HG03196 (cell line): ENCODE measurements at regions not wholly inside any gene's neighbourhood (a gene's known extent, or its start where the extent isn't known, plus 50 kb on each side); places are given as distances from the start of the nearest gene placed in this dataset.

Source experiments
- ATAC-seq: cut with Tn5 transposase; IDR thresholded peaks from one replicate; pipeline ENCODE4 v1.9.1; 2021; ENCODE audit not compliant: unreplicated experiment

DNA sequence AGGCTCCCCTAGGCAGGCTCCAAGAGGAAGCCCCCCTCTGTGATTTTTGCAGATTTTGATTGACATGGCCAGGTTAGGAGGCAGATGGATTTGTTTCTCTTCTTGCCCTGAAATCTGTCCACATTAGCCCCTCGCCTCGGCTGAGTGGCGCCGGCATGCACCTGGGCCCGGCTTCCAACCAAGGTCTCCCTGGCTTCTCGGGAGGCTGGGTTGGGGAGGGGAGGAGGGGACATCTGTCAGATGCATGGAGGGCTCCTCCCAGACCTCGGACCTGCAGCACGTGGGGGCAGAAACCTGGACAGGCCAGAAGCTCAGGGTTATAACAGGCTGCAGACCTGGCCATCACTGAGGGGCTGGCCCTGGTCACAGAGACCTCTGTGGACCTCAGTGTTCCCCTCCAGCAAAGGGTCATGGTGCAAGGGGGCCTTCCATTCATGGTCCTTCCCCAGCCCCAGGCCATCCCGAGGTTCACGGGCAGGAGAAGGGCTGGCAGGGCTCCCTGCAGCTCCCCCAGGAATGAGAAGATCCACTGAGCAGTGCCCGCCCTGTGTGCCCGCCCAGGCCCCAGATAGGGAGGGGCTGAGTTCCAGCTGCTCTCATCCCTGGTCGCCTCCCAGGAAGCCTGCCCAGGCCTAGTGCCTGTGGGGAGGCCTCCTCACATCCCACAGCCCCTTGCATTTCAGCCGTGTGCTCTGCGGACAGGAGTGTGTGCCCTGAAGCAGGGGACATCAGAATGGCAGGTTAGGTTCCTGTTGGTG, 747.8 kb downstream of the BRD1 start:
- ATAC-seq, result no peak

DNA sequence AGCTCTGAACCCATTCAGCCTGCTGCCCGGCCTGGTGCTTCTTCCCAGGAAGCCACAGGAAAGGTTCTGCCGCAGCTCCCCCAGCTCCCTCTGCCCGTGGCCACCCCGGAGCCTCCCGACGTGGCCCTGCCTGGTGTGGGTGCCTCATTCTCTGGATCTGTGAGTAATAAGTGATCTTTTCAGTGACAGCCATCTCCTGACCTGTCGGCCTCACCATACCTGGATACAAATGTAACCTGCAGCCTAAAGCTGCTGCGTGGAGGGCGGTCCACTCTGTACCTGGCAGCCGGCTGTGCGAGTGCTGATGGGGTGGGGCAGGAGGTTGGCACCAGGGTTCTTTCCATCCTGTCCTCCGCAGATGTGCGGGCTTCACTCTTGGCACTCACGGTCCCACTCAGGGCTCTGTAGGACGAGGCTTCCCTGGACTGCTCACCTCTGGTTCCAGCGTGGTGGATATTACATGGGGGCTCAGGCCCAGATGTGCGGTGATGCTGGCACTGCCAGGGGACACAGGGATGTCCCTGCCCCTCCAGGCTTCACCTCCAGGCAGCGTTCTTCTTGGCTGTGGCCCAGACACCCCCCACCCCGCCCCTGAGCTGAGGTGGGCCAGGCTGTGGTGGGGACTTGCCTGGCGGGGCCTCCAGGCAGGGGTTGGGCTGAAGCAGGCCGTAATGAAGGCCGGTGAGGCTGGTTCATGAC, 748.5 kb downstream of the BRD1 start:
- no peak for ATAC-seq

- no peak for ATAC-seq
Measured at GRCh38 chr22:49078076-49078710, 749.5 kb downstream of the BRD1 start.

DNA sequence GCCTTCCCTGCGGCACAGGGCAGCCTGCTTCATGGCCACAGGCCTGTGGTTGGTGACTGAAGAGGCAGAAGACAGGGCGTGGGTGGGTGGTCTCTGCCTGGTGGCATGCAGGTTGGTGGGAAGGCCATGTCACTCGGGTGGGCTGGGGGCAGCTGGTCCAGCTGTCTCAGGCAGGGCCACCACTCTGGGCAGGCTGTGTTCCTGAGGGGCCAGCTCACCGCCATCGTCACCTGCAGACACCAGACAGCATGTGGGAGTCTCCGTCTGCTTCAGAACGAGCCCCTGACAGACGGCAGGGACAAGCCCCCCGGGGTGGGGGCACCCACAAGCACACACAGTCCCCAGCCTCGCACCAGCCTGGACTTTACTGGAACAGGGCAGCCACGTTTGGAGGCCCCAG, 750.1 kb downstream of the BRD1 start:
- ATAC-seq, result no peak

- no peak for ATAC-seq
Measured at GRCh38 chr22:49077036-49077393, 750.7 kb downstream of the BRD1 start.

GRCh38 chr22:49076300-49077035, 751.2 kb downstream of the BRD1 start:
- no peak for ATAC-seq

DNA sequence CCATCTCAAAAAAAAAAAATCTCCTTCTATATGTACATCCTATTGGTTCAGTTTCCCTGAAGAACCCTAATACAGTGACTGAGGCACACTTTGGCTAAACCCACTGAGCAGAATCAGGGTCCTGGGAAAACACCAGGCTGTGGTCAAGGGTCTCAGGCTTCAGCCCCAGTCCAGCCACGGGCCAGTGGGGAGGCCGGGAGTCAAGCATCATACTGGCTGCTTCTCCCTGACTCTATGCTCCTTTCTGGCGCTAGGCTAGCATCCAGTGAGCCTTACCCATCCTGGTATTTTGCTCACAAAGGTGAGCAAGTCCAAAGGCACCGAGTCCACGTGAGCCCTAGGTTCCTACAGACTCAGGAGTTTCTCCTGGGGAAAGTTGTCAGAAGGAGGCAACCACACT, 752.5 kb downstream of the BRD1 start:
- ATAC-seq, result no peak

DNA sequence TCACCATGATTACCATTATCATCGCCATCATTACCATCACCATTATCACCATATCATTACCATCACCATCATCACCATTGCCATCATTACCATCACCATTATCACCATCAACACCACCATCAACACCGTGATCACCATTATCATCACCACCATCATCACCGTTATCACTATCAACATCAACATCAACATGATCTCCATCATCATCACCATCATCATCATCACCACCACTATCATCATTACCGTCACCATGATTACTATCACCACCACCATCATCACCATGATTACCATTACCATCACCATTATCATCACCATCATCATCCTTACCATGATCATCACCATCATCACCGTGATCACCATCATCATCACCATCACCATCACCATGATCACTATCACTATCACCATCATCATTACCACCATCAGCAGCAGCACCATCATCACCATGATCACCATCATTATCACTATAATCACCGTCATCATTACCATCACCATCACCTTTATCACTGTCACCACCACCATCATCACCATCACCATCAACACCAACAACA, 753.7 kb downstream of the BRD1 start:
- ATAC-seq, result no peak

GRCh38 chr22:49072996-49073645, 754.6 kb downstream of the BRD1 start:
- ATAC-seq, result no peak

DNA sequence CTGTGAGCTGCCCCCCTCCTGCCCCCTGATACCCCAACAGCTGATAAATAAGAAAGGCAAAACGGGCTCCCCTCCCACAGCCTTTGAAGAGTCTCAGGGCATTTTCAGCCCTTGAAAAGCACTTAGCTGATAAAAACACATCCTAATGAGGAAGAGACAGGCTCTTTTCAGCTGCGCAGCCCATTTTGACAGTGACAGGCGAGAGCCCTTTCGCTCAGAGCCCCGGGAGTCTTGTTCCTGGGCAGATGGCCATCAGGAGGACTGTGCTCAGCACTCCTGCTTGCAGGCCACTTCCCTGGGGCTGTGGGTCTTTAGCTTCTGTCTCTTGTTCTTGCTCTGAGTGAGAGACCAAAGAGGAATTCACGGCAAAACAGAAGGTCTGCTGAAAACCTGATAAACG, 757.2 kb downstream of the BRD1 start:
- ATAC-seq, result no peak

GRCh38 chr22:49068861-49069500, 758.7 kb downstream of the BRD1 start:
- no peak for ATAC-seq

DNA sequence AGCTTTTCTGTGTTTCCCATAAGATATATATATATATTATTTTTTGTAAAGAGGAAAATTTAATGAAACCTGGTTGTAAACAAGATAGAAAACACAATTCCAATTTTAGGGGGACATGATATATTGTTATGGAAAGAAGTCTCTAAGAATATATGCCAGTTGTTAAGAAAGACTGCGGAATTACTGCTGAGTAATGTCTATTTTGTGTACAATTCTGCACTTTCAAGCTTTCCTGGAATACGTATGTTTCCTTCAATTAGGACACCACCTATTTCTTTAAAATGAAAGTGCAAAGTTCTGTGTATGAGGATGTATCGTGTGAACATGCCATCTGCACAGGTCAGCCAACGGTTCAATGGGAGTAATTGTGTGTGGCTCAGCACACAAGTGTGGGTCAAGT, 760.2 kb downstream of the BRD1 start:
- ATAC-seq, result no peak

- ATAC-seq, result no peak
Measured at GRCh38 chr22:49066619-49067018, 761.1 kb downstream of the BRD1 start.

- ATAC-seq, result no peak
Measured at GRCh38 chr22:49064836-49065235, 762.8 kb downstream of the BRD1 start.

DNA sequence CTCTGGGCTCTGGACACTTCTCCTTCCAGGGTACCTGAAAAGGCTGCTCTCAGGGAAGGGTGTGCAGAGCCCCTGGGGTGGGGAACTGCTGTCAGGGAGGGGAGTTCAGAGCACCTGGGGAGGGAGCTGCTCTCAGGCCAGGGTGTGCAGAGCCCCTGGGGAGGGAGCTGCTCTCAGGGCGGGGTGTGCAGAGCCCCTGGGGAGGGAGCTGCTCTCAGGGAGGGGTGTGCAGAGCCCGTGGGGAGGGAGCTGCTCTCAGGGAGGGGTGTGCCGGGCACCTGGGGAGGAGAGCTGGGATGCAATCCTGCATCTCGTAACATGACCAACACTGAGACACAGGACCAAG, 764.2 kb downstream of the BRD1 start:
- no peak for ATAC-seq

GRCh38 chr22:49062802-49063544, 764.7 kb downstream of the BRD1 start:
- no peak for ATAC-seq

- no peak for ATAC-seq
Measured at GRCh38 chr22:49062155-49062801, 765.4 kb downstream of the BRD1 start.

- ATAC-seq, result no peak
Measured at GRCh38 chr22:49057910-49058309, 769.8 kb downstream of the BRD1 start.

DNA sequence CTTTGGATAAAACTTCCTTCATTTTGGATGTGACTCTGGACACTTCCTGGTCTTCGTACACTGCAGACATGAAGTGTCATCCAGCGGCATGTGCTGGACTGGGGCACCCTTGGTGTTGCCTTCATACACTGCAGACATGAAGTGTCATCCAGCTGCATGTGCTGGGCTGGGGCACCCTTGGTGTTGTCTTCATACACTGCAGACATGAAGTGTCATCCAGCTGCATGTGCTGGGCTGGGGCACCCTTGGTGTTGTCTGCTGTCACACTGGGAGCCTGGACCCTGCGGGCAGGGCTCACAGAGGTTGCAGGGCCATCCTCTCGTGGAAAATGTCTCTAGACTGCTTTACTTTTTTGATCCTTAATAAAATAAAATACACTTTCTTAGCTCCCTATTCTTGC, 771.4 kb downstream of the BRD1 start:
- no peak for ATAC-seq
